ENCODE measurements at regions not wholly inside any gene's neighbourhood (a gene's known extent, or its start where the extent isn't known, plus 50 kb on each side); places are given as distances from the start of the nearest gene placed in this dataset.

GRCh38 chr6:1002989-1003388 lies 308.9 kb upstream of the FOXQ1 start:
- no peak for TF ChIP-seq TAF1 (IDR thresholded peaks at IDR 0.05; ENCODE audit: low read depth, low read length)
- no peak for TF ChIP-seq POLR2AphosphoS5 (IDR thresholded peaks at IDR 0.05; ENCODE audit: low read depth, low read length)
- TF ChIP-seq POLR2A (IDR thresholded peaks at IDR 0.05; ENCODE audit: low read depth, low read length) = no peak
- TF ChIP-seq SPI1 (IDR thresholded peaks at IDR 0.05; ENCODE audit: low read depth, low read length) = no peak
